ENCODE measurements at regions not wholly inside any gene's neighbourhood (a gene's known extent, or its start where the extent isn't known, plus 50 kb on each side); places are given as distances from the start of the nearest gene placed in this dataset.

DNA sequence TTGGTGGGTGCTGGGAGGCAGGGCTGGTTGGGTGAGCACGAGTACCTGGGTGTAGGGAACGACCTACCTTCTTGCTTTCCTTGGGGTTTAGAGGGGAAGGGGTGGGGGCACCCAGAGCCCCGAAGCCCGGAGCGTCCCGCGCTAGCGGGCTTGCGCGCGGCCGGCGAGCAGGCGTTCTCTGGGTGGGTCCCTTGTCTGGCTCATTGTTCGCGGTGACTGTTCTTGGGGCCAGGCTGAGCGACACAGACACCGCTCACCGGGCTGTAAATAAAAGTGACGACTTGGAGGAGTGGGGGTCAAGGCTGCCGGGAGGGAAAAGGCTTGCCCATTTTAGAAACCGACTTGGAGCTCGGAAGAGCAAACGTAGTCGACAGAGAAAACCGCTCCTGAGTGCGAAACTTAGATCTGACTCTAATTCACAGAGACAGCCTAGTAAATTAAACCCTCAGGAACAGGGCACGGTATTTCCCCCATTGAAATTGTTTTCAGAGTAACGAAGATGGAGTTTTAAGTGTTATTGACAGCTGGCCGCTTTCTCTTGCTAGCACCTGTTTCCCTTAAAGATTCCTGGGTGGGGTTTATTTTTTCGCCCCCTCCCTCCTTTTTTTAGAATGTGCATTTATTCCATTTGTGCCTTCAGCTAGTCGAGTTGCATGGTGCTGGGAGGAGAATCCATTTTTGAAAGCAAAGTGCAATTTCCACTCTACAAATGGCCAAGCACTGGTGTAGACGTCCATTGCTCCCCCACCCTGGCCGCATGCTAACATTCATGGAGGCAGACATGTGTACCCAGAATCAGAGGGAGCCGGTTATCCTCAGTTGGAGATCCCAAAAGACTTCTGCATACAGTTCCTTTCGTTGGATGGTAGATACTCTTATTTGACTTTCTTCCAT lies 532.1 kb upstream of the SEMA6D start:
- Mint-ChIP-seq H3K27me3 (peaks cover 31% of the 10 kb centered on the region), H3K4me3 (peak overlapping the region; percentile 69), H3K36me3 (peaks cover 2% of the 10 kb centered on the region), H3K9me3 (ENCODE audit: low read depth) (no peaks in the 10 kb centered on the region), H3K27ac (no peak overlapping the region), H3K4me1 (ENCODE audit: low read depth) (peaks cover 14% of the 10 kb centered on the region)

GRCh38 chr15:47186075-47186474 lies 531.2 kb upstream of the SEMA6D start:
- Mint-ChIP-seq H3K27ac (no peak overlapping the region), H3K9me3 (ENCODE audit: low read depth) (no peaks in the 10 kb centered on the region), H3K36me3 (peaks cover 2% of the 10 kb centered on the region), H3K4me3 (no peak overlapping the region), H3K27me3 (peaks cover 31% of the 10 kb centered on the region), H3K4me1 (ENCODE audit: low read depth) (peaks cover 14% of the 10 kb centered on the region)

GRCh38 chr15:47188758-47189507 lies 528.4 kb upstream of the SEMA6D start:
- peaks cover 12% of the 10 kb centered on the region for H3K27me3 Mint-ChIP-seq
- H3K9me3 Mint-ChIP-seq (ENCODE audit: low read depth), result no peaks in the 10 kb centered on the region
- no peaks in the 10 kb centered on the region for H3K36me3 Mint-ChIP-seq
- no peak overlapping the region for H3K4me3 Mint-ChIP-seq
- no peak overlapping the region for H3K27ac Mint-ChIP-seq
- H3K4me1 Mint-ChIP-seq (ENCODE audit: low read depth), result peaks cover 5% of the 10 kb centered on the region

DNA sequence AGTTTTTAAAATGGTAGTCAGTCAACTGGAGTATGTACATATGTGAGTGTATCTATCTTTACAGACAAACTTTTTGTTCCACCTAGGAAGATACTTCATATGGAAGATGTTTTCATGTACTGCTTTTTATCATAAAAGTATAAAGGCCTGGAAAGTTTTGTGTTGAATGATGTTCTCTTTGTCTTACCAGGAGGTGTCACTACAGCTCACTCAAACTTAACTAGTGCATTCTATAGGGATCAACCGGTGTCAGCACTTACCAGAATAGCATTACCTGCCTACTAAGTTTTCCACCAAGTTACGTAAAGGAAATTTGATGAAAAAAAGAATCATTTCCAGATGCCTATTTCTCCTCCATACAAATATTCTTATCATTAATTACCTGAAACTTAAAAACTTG lies 522.6 kb upstream of the SEMA6D start:
- no peaks in the 10 kb centered on the region for H3K4me1 Mint-ChIP-seq (ENCODE audit: low read depth)
- no peaks in the 10 kb centered on the region for H3K36me3 Mint-ChIP-seq
- H3K27me3 Mint-ChIP-seq, result peaks cover 3% of the 10 kb centered on the region
- no peak overlapping the region for H3K4me3 Mint-ChIP-seq
- no peak overlapping the region for H3K27ac Mint-ChIP-seq
- H3K9me3 Mint-ChIP-seq (ENCODE audit: low read depth), result no peaks in the 10 kb centered on the region

DNA sequence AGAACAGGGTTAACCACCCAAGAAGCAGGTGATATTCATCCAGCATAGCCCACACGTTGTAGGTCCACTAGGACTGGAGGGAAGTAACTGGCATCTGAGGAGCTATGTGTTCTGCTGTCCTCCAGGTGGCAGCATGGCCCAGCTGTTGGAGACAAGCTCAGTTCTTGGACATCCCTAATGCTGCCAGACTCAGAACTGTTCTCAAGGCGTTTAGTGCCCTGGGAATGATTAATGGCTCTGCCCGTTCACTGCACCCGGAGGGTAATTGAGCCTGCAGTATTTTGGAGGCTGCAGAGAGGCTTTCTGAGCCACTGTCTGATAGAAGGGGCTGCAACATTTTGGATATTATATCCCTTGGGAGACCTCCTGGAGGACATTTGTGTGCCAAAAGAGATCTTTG lies 521.3 kb upstream of the SEMA6D start:
- Mint-ChIP-seq H3K27me3 (peaks cover 3% of the 10 kb centered on the region), H3K27ac (no peak overlapping the region), H3K36me3 (no peaks in the 10 kb centered on the region), H3K4me3 (no peak overlapping the region), H3K4me1 (ENCODE audit: low read depth) (no peaks in the 10 kb centered on the region), H3K9me3 (ENCODE audit: low read depth) (no peaks in the 10 kb centered on the region)

- Mint-ChIP-seq H3K9me3 (ENCODE audit: low read depth) (no peaks in the 10 kb centered on the region), H3K27me3 (no peaks in the 10 kb centered on the region), H3K27ac (no peak overlapping the region), H3K4me1 (ENCODE audit: low read depth) (no peaks in the 10 kb centered on the region), H3K36me3 (no peaks in the 10 kb centered on the region), H3K4me3 (no peak overlapping the region)
Measured at GRCh38 chr15:47203993-47204392, 513.3 kb upstream of the SEMA6D start.

GRCh38 chr15:47206358-47206978 lies 510.8 kb upstream of the SEMA6D start:
- H3K36me3 Mint-ChIP-seq, result no peaks in the 10 kb centered on the region
- H3K9me3 Mint-ChIP-seq (ENCODE audit: low read depth), result no peaks in the 10 kb centered on the region
- H3K4me3 Mint-ChIP-seq, result no peak overlapping the region
- no peaks in the 10 kb centered on the region for H3K4me1 Mint-ChIP-seq (ENCODE audit: low read depth)
- H3K27ac Mint-ChIP-seq, result no peak overlapping the region
- no peaks in the 10 kb centered on the region for H3K27me3 Mint-ChIP-seq

GRCh38 chr15:47209591-47209990 lies 507.7 kb upstream of the SEMA6D start:
- Mint-ChIP-seq H3K27me3 (peaks cover 5% of the 10 kb centered on the region), H3K4me3 (no peak overlapping the region), H3K27ac (no peak overlapping the region), H3K9me3 (ENCODE audit: low read depth) (no peaks in the 10 kb centered on the region), H3K4me1 (ENCODE audit: low read depth) (no peaks in the 10 kb centered on the region), H3K36me3 (no peaks in the 10 kb centered on the region)

DNA sequence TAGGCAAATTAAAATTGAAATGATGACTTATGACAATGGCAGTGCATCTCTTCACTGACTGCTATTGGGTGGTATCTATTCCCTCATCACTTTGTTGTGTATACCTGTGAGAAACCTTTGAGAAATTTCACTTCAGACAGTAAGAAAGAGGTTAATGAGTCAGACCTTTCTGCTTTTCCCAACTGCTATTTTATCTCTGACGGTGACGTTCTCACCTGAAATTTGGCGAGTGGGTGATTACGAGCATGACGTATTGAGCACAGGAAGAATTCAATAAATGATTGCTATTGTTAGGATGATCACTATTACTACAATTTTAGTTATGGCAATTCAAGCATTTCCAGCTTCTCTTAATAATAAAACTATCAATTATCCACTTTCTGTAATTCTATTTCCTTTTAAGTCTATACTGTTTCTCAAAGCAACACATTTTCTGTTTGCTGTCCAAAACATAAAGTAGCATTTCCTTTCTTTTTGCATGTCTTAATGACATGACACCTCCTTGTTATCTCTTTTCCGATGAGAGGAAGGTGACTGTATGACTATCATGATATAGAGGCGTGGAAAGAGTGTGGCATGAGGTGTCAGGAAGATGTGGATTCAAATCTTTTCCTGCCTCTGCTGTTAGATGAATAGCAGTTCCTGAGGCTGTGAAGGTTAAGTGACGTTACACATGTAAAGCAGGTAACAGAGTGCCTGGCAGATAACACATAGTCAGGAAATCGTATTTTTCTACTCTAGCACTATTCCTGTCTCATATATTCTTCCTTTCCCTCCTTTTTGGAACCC lies 504.9 kb upstream of the SEMA6D start:
- H3K4me1 Mint-ChIP-seq (ENCODE audit: low read depth), result no peaks in the 10 kb centered on the region
- H3K27me3 Mint-ChIP-seq, result peaks cover 5% of the 10 kb centered on the region
- no peak overlapping the region for H3K4me3 Mint-ChIP-seq
- H3K27ac Mint-ChIP-seq, result no peak overlapping the region
- H3K9me3 Mint-ChIP-seq (ENCODE audit: low read depth), result no peaks in the 10 kb centered on the region
- no peaks in the 10 kb centered on the region for H3K36me3 Mint-ChIP-seq

DNA sequence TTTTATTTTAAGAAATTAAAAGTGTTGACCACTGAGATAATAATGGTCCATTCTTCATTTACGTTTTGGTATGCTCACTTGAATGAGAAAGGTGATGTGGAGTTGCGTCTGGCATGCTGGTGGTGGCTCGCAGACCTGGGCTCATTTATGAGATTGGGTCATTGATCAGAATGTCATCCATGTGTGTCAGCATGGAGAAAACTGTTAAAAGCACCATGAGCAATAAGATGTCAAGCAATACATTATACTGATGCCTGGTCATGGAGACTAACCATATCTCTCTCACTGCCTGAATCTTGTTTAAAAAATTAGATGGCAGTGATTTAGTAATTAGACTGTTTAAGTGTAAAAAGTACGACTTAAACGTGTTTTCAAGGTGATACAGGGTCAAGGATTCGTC lies 503.4 kb upstream of the SEMA6D start:
- peaks cover 5% of the 10 kb centered on the region for H3K27me3 Mint-ChIP-seq
- H3K27ac Mint-ChIP-seq, result no peak overlapping the region
- no peak overlapping the region for H3K4me3 Mint-ChIP-seq
- H3K4me1 Mint-ChIP-seq (ENCODE audit: low read depth), result no peaks in the 10 kb centered on the region
- no peaks in the 10 kb centered on the region for H3K36me3 Mint-ChIP-seq
- H3K9me3 Mint-ChIP-seq (ENCODE audit: low read depth), result no peaks in the 10 kb centered on the region

DNA sequence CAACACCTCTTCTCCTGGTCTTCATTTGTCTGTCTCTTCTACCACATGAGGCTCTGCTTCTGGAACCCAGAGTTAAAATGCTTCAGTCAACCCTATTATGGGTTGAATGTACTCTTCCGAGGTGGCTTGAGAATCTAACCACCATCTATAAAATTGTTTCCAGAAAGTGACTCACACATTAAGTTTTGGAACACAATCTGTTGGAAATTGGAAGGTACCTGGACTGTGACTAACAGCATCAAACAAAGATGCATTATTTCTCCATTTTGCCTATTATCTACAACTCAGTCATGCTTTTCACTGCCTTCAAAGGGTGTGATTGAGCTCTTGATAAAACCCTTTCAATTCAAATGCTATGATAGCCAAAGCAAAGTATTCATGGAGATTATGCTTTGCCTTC lies 499.0 kb upstream of the SEMA6D start:
- Mint-ChIP-seq H3K27ac (no peak overlapping the region), H3K9me3 (ENCODE audit: low read depth) (no peaks in the 10 kb centered on the region)

GRCh38 chr15:47244361-47244760 lies 472.9 kb upstream of the SEMA6D start:
- no peak overlapping the region for H3K4me3 Mint-ChIP-seq
- H3K27me3 Mint-ChIP-seq, result no peaks in the 10 kb centered on the region
- no peaks in the 10 kb centered on the region for H3K36me3 Mint-ChIP-seq
- H3K9me3 Mint-ChIP-seq (ENCODE audit: low read depth), result peaks cover 3% of the 10 kb centered on the region
- H3K27ac Mint-ChIP-seq, result no peak overlapping the region
- no peaks in the 10 kb centered on the region for H3K4me1 Mint-ChIP-seq (ENCODE audit: low read depth)

More for the DNA sequence above, 499.0 kb upstream of the SEMA6D start:
- no peaks in the 10 kb centered on the region for H3K27me3 Mint-ChIP-seq
- no peak overlapping the region for H3K4me3 Mint-ChIP-seq
- no peaks in the 10 kb centered on the region for H3K36me3 Mint-ChIP-seq
- no peaks in the 10 kb centered on the region for H3K4me1 Mint-ChIP-seq (ENCODE audit: low read depth)

DNA sequence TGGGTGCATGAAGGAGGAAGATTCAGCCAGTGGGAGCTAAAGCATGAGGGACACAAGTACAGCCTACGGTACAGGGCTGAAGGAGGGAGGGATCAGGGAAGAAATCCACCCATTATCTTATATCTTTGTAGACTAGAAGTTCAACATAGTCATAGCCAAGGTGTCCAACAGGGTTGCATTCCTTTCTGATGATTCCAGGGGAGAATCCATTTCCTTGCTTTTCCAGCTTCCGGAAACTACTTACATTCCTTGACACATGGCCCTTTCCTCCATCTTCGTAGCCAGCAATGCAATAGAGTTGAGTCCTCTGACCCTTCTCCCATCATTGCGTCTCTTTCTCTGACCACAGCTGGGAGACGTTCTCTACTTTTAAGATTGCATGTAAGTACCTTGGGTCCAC lies 471.0 kb upstream of the SEMA6D start:
- Mint-ChIP-seq H3K9me3 (ENCODE audit: low read depth) (peaks cover 3% of the 10 kb centered on the region), H3K36me3 (no peaks in the 10 kb centered on the region), H3K27me3 (no peaks in the 10 kb centered on the region), H3K4me1 (ENCODE audit: low read depth) (no peaks in the 10 kb centered on the region), H3K4me3 (no peak overlapping the region), H3K27ac (no peak overlapping the region)

DNA sequence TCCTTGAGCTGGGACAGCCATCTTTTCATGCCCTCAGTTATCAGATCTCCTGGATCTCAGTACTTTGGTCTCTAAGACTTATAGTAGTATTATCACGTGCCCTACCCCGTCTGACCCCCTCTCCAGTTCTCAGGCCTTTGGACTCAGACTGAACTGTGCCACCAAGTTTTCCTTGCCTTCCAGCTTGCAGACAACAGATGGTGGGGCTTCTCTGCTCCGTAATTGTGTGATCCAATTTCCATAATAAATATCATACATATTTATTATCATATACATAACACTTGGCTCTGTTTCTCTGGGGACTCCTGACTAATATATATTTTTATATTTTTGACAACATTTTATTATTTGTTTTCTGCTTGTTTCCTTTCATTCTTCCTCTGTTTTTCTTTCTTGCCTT lies 458.8 kb upstream of the SEMA6D start:
- Mint-ChIP-seq H3K27me3 (no peaks in the 10 kb centered on the region), H3K9me3 (ENCODE audit: low read depth) (peaks cover 21% of the 10 kb centered on the region), H3K4me1 (ENCODE audit: low read depth) (no peaks in the 10 kb centered on the region), H3K36me3 (no peaks in the 10 kb centered on the region), H3K4me3 (no peak overlapping the region), H3K27ac (no peak overlapping the region)

All from activated naive CD8-positive, alpha-beta T cell (primary cell).